HG03469 (cell line): ENCODE measurements at regions not wholly inside any gene's neighbourhood (a gene's known extent, or its start where the extent isn't known, plus 50 kb on each side); places are given as distances from the start of the nearest gene placed in this dataset.

ENCODE experiments used
- ATAC-seq: cut with Tn5 transposase; IDR thresholded peaks from one replicate; pipeline ENCODE4 v1.9.1; 2021; ENCODE audit warnings: mild to moderate bottlenecking, moderate library complexity, moderate number of reproducible peaks; ENCODE audit not compliant: unreplicated experiment

DNA sequence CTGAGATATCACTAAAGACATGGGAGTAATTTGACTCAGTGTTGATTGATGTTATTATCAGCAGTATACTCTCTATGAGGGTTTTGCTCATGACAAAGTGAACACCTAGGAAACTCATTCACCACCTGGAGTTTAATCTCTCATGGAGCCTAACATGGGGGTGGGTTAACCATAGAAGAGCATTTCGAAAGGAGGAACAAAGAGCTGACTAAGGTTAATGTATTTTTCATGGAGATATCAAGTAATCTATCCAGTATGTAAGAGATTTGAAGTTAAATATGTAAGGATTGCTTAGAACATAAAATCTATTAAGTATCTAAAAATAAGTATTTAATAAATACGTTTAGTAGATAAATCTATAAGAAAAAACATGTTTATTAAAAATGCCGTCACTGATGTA lies 917.8 kb downstream of the EPHA4 start:
- ATAC-seq = no peak

DNA sequence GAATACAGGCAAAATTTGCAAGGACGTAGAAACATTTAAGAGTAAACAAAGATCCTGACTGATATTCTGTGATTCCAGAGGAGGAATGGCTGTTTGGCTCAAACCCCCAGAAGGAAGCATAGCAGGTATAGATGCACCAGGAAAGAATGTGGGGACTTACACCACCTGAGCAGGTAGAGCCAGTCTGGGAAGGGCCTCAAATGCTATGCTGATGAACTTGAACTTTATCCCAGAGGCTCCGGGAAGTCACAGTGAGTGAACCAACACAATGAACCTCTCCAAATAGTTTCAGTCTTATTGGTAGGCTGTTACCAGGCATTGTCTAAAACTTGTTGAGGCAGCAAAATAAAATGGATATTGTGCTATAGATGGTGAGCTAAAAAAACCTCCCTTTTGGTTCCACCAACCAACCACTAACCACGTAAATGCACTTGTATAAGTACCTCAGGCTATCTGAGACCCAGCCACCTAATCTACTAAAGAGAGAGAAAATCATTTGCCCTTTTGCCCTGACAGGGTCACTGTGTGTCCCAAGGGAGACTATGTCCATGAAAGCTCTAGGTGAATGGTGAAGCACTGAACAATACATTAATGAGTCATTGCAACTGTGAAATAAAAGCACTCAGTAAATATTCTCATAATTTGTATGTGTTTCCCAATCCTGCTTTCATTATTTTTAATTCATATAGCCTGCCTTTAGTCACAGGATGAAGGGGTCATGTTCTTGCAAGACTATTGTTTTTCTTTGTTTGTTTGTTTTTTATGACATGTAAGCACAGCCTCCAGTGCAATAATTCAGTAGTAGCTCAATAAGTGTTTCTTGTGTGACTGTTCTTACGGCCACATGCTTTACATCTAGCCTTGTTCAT lies 911.6 kb downstream of the EPHA4 start:
- ATAC-seq = no peak

- no peak for ATAC-seq
Measured at GRCh38 chr2:220662431-220662830, 909.7 kb downstream of the EPHA4 start.

DNA sequence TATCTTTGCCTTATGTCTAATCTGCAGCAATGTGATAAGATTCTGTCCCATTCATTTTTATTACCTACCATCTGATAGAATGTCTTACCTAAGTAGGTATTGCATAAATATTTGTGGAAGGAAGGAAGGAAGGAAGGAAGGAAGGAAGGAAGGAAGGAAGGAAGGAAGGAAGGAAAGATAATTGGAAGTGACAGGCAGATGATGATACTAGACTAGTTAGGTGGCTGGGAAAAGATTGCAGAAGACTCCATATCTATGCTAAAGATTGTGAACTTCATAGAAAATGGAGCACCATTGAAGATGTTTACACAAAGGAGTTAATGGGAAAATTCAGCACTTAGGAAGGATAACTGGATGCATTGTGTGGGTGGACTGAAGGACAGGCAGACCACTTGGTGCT lies 909.0 kb downstream of the EPHA4 start:
- no peak for ATAC-seq

- no peak for ATAC-seq
Measured at GRCh38 chr2:220664272-220665107, 907.6 kb downstream of the EPHA4 start.

GRCh38 chr2:220665108-220665471 lies 907.0 kb downstream of the EPHA4 start:
- ATAC-seq = no peak

GRCh38 chr2:220669324-220669723 lies 902.8 kb downstream of the EPHA4 start:
- ATAC-seq = no peak

GRCh38 chr2:220670511-220670910 lies 901.6 kb downstream of the EPHA4 start:
- no peak for ATAC-seq

DNA sequence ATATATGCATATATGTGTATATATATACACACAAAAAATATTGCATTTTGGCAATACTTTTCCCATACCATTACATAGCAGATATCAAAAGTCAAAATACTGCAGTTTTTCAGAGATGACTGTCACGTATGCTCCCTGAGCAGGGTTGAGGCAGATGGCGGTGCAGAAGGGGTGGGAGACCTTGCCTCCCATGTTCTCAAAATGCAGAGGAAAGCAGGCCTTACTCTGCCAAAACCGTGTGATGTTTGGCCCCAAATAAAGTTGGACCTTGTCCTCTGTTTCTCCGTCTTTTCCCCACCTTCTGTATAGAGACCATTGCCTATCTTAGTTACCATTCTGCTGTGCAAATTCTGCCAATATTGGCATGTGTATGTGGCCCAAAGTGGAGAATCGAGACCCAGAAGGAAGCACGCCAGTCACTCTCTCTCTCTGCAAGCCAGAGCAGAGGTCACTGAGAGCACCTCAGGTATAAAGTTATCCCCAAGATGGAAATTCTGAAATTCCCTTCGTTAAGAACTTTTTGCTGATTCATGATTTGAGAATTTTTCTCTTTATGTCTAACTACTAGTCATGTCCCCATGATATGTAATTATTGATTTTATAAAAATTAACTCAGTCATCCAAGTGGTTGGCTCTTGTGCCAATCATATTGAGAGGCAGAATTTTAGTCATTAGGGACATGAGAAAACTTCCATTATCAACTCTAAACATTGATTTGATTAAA lies 898.8 kb downstream of the EPHA4 start:
- no peak for ATAC-seq

- ATAC-seq = peak; percentile 50
Measured at GRCh38 chr2:220674033-220674432, 898.1 kb downstream of the EPHA4 start.

DNA sequence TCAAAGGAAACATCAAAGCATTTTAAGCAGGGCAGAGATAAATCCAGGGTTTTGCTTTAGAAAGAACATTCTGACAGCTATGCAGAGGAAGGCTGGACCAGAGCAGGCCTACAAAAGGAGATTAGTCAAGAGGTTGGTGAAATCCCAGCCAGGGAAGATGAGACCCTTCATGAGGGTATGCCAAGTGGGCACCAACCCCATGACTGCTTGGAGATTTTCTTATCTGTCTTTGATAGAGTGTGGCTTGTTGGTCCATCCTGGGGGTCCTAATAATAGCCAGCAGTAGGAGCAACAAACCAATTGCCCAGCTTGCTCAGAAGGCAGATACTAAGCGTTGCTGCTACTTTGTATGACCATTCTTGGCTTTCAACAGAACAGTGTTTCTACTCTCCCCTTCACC lies 895.4 kb downstream of the EPHA4 start:
- ATAC-seq = no peak

DNA sequence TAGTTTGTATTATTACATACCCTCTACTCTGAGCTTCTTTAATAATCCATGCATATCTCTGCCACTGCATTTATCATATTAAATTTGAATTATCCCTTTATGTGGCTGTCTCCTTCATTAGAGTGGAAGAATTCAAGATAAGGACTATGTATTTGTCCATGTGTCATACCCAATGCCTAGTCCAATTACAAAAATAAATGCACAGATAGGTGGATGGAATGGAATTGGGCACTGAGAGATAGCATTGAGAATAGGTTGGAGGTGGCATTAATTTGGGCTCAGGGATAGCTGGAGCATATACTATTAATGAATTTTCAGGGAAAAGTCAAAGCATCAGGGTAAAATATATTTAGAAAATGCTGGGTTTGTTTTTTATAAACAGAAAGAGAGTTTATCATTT lies 893.2 kb downstream of the EPHA4 start:
- ATAC-seq = no peak

DNA sequence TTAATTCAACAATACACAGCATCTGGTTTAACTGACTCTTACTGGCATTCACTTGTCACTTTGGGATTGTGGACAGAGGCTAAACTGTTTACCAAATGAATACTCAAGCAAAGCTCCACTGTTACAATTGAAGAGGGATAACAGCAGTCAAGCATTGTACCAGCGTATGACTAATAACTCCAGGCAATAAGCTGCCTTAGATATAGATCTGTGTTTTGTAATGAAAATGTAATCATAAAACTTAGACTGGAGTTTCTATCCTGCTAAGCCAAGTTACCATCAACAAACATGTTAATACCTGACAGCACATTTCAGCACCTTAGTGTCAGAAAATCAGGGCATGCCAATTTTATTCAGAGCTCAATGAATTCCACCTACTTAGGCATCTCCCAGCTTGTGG lies 889.5 kb downstream of the EPHA4 start:
- ATAC-seq = no peak

DNA sequence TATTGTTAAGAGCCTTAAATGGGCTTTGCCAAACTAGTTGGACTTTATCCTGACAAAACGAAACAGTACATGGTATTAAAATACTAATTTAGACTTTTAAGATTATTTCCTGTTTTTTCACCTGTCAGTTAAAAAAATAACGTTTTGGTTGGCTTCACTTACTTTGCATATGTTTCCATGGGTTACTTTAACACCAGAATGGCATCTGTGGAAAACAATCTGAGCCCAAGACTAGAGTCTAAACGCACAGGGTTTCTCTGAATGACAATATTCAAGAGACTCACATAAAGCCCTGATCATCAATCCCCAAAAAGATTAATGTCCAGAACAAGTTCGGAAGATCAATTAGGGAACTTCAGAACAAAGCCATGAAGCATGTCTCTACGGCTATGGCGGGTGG lies 888.0 kb downstream of the EPHA4 start:
- no peak for ATAC-seq

DNA sequence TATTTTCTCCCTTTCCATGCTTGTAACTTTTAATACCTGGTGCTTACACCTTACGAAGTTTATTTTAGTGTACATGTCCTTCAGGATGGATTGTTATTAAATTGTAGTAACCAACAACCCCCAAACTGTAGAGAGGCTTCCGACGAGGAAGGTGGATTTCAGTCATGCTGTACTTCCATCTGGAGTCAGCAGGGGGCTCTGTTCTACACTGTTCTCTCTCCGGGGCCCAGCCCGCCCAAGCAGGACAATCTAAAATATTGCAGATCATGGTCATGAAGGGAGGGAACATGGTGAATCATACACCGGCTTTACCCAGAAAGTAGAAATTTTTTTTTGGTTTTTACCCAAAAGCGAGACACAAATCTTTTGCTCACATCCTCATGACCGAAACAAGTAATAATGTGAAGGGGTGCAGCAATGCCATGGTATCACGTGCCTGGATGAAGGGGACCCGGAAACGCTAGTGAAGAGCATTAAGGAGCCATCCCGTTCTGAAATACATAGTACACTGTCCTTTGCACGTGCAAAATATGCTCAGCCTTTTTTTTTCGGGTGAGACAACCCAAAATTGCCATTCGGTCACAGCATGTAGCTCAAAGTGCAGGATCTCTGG lies 884.8 kb downstream of the EPHA4 start:
- peak; percentile 76 for ATAC-seq

DNA sequence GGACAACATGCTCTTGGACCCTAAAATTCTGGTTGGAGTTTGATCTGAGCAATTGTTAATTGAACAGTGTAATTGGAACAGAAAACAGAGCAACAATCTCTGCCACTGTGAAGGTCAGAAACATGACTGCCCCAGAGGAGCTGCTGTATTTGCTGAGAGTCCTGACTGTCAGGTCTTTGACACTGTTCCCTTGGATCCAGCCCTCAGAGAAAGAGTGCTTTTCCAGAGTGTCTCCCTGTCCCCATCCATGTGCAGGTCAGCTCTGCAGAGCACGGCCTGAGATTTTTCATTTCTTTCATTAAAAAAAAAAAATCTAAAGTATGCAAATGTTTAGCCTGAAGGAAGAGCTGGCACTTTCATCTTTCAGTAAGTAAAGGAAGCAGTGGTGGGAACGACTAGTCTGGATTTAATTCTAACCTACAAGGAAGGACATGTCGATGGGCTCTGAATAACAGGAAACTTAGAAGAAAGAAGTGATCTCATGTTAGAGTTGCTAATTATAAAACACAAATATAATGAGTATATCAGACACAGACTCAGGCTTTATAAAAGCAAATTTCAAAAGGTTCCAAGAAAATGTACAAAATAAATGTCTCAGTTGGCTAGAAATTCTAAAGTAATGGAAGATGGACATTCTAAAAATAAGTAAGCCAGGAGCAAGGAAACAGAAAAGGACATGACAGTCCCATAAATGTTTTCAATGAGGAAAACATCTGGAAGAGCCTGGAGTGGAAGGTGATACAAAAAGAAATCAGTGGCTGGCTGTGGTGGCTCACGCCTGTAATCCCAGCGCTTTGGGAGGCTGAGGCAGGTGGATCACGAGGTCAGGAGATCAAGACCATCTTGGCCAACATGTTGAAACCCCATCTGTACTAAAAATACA lies 876.5 kb downstream of the EPHA4 start:
- no peak for ATAC-seq

GRCh38 chr2:220696280-220696669 lies 875.8 kb downstream of the EPHA4 start:
- no peak for ATAC-seq

GRCh38 chr2:220697011-220697410 lies 875.1 kb downstream of the EPHA4 start:
- ATAC-seq = no peak

DNA sequence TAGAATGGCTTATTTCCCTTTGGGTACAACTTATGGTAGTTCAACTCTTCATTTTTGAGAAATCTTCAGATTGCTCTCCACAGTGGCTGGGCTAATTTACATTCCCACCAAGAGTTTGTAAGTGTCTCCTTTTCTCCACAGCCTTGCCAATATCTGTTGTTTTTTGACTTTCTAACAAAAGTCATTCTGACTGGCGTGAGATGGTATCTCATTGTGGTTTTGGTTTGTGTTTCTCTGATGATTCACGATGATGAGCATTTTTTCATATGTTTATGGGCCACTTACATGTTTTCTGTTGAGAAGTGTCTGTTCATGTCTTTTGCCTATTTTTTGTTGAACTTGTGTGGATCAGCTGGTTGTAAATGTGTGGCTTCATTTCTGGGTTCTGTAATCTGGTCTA lies 871.0 kb downstream of the EPHA4 start:
- no peak for ATAC-seq

DNA sequence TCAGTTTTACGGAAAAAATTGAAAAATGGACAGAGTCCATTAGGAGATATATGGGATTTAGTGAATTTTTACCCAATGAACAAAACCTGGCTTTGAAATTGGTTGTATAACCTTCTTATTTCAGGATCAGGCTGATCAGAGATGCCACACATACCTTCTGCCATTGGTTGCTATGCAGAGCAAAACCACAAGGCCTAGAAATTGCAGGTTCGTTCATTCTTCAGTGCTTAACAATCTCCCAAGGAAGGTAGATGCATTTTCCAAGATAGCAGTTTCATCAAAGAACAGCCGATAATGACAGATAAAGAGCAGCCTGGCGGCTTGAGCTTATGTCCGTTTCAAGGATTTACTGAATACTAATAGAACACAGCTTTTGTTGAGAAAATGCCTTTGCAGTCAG lies 868.8 kb downstream of the EPHA4 start:
- no peak for ATAC-seq
